Mucosa of rectum (tissue), 2 donors: ENCODE measurements at regions not wholly inside any gene's neighbourhood (a gene's known extent, or its start where the extent isn't known, plus 50 kb on each side); places are given as distances from the start of the nearest gene placed in this dataset.

Source experiments
- H3K27ac ChIP-seq, 2 donors: one replicate each; pipeline ENCODE4 v1.7.0; 2013; ENCODE audit warnings: inconsistent platforms in 2 of 2, low read depth in 2 of 2, low read length in 2 of 2
- H3K27me3 ChIP-seq, 2 donors: one replicate each; pipeline ENCODE4 v1.7.0; 2013; ENCODE audit warnings: low read length in 2 of 2; ENCODE audit not compliant: control insufficient read depth in 2 of 2, insufficient read depth in 2 of 2
- H3K36me3 ChIP-seq, 2 donors: one replicate each; pipeline ENCODE4 v1.7.0; 2013; ENCODE audit warnings: low read length in 2 of 2; ENCODE audit not compliant: control insufficient read depth in 2 of 2, insufficient read depth in 2 of 2
- H3K4me1 ChIP-seq, 2 donors: one replicate each; pipeline ENCODE4 v1.7.0; 2013; ENCODE audit warnings: low read length in 2 of 2, mild to moderate bottlenecking in 1 of 2; ENCODE audit not compliant: control insufficient read depth in 2 of 2, insufficient read depth in 2 of 2
- H3K4me3 ChIP-seq, 2 donors: one replicate each; pipeline ENCODE4 v1.7.0; 2013; ENCODE audit warnings: low read length in 2 of 2
- H3K9ac ChIP-seq, 2 donors: one replicate each; pipeline ENCODE4 v1.7.0; 2013; ENCODE audit warnings: low read length in 2 of 2, low read depth in 1 of 2, mild to moderate bottlenecking in 1 of 2
- H3K9me3 ChIP-seq, 2 donors: one replicate each; pipeline ENCODE4 v1.7.0; 2013; ENCODE audit warnings: low read length in 2 of 2; ENCODE audit not compliant: control insufficient read depth in 2 of 2
- donor health status: healthy.
- donor health status: Normal muscosa, but diverticular disease.

DNA sequence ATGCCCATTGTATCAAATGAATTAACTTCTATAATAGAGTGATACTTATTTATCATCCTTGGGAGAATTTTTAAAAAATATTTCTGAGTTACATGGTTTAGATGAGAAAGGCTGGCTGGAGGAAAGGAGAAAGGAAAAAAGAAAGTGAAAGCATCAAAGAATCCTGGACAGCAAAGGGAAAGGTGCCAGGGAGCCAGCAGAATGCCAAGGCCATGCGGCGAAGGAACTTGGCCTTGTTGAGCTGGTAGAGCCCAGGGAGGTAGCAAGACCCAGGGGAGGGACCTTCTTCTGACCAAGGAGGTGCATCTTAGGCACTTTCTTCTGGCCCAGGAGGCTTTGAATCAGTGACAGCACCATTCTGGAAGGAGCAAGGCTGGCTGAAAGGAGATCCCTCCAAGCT, 240.5 kb downstream of the ENC1 start:
- H3K27me3 ChIP-seq = no peaks in the 10 kb centered on the region
- H3K4me1 ChIP-seq = peaks cover 5 to 9% of the 10 kb centered on the region in 2 donors
- H3K36me3 ChIP-seq = no peaks in the 10 kb centered on the region
- H3K27ac ChIP-seq = no peak overlapping the region
- no peak overlapping the region for H3K4me3 ChIP-seq
- no peaks in the 10 kb centered on the region for H3K9me3 ChIP-seq
- H3K9ac ChIP-seq = no peak overlapping the region

DNA sequence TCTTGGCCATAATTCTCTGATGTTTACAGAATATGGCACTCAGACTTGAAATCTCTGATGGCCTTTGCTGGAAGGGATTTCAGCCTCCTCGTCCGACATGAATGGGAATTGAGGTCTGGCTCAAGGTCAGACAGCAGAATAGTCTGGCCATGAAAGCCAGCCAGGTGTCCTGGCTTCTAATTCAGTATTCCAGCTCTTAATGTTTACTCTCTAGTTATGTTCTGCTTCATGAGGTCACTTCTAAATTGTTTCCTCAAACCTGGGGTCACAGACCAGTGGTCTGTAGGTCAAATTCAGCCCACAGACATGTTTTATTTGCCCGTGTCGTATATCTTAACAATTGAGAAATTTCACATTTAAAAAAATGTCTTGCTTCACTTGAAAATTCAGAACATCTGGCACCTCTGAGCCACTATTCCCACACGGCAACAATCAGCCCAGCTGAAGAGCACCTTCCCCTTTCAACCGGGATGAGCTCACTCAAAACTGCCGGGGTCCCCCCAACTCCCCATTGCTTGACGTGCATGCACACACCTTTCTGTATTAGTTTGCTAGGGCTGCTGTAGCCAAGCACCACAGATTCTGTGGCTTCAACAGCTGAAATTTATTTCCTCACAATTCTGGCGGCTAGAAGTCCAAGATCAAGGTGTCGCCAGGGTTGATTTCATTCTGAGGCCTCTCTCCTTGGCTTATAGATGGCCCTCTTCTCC, 243.5 kb downstream of the ENC1 start:
- no peak overlapping the region for H3K4me3 ChIP-seq
- no peak overlapping the region for H3K9ac ChIP-seq
- peaks cover 3 to 9% of the 10 kb centered on the region in 2 donors for H3K4me1 ChIP-seq
- no peaks in the 10 kb centered on the region for H3K36me3 ChIP-seq
- no peak overlapping the region for H3K27ac ChIP-seq
- no peaks in the 10 kb centered on the region for H3K27me3 ChIP-seq
- no peaks in the 10 kb centered on the region for H3K9me3 ChIP-seq

GRCh38 chr5:74394916-74395880, 245.3 kb downstream of the ENC1 start:
- Histone ChIP-seq H3K4me3 (no peak overlapping the region), H3K4me1 (peaks cover 2 to 9% of the 10 kb centered on the region in 2 donors), H3K9ac (no peak overlapping the region), H3K9me3 (no peaks in the 10 kb centered on the region), H3K27ac (no peak overlapping the region), H3K36me3 (no peaks in the 10 kb centered on the region), H3K27me3 (no peaks in the 10 kb centered on the region)

GRCh38 chr5:74394528-74394915, 246.0 kb downstream of the ENC1 start:
- peaks cover 0 to 9% of the 10 kb centered on the region in 2 donors for H3K4me1 ChIP-seq
- H3K4me3 ChIP-seq = no peak overlapping the region
- H3K9me3 ChIP-seq = no peaks in the 10 kb centered on the region
- no peaks in the 10 kb centered on the region for H3K27me3 ChIP-seq
- no peak overlapping the region for H3K27ac ChIP-seq
- no peaks in the 10 kb centered on the region for H3K36me3 ChIP-seq
- H3K9ac ChIP-seq = no peak overlapping the region

GRCh38 chr5:74393943-74394342, 246.6 kb downstream of the ENC1 start:
- peaks cover 0 to 9% of the 10 kb centered on the region in 2 donors for H3K4me1 ChIP-seq
- H3K36me3 ChIP-seq = no peaks in the 10 kb centered on the region
- no peaks in the 10 kb centered on the region for H3K27me3 ChIP-seq
- H3K9me3 ChIP-seq = no peaks in the 10 kb centered on the region
- no peak overlapping the region for H3K9ac ChIP-seq
- H3K4me3 ChIP-seq = no peak overlapping the region
- H3K27ac ChIP-seq = no peak overlapping the region

GRCh38 chr5:74392711-74393351, 247.7 kb downstream of the ENC1 start:
- Histone ChIP-seq H3K9me3 (no peaks in the 10 kb centered on the region), H3K4me1 (peaks cover 0 to 9% of the 10 kb centered on the region in 2 donors), H3K27ac (no peak overlapping the region), H3K4me3 (no peak overlapping the region), H3K36me3 (no peaks in the 10 kb centered on the region), H3K27me3 (no peaks in the 10 kb centered on the region), H3K9ac (no peak overlapping the region)

DNA sequence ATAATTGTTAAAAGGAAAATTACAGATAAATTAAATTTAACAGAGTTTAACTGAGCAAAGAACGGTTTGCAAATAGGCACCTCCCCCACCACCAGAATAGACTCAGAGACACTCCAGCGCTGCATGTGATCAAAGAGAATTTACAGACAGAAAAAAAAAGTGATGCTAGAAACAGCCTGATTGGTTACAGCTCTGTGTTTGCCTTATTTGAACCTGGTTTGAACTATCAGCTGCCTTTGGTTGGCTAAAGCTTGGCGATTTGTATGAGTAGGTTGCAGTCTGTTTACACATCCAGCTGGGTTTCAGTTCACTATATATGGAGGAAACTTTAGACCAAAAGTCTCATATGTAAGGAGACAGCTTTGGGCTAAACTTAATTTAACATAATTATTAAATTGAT, 249.1 kb downstream of the ENC1 start:
- Histone ChIP-seq H3K36me3 (no peaks in the 10 kb centered on the region), H3K27ac (no peak overlapping the region), H3K4me1 (peaks cover 0 to 9% of the 10 kb centered on the region in 2 donors), H3K9me3 (peaks cover 0 to 2% of the 10 kb centered on the region in 2 donors), H3K9ac (no peak overlapping the region), H3K27me3 (no peaks in the 10 kb centered on the region), H3K4me3 (no peak overlapping the region)

GRCh38 chr5:74390822-74391221, 249.7 kb downstream of the ENC1 start:
- Histone ChIP-seq H3K4me1 (peaks cover 0 to 9% of the 10 kb centered on the region in 2 donors), H3K27me3 (no peaks in the 10 kb centered on the region), H3K27ac (no peak overlapping the region), H3K4me3 (no peak overlapping the region), H3K9ac (no peak overlapping the region), H3K36me3 (no peaks in the 10 kb centered on the region), H3K9me3 (peaks cover 0 to 2% of the 10 kb centered on the region in 2 donors)

GRCh38 chr5:74390306-74390637, 250.3 kb downstream of the ENC1 start:
- Histone ChIP-seq H3K36me3 (no peaks in the 10 kb centered on the region), H3K9ac (no peak overlapping the region), H3K27ac (no peak overlapping the region), H3K9me3 (peaks cover 0 to 2% of the 10 kb centered on the region in 2 donors), H3K4me1 (peaks cover 0 to 8% of the 10 kb centered on the region in 2 donors), H3K4me3 (no peak overlapping the region), H3K27me3 (no peaks in the 10 kb centered on the region)
